ENCODE measurements at regions not wholly inside any gene's neighbourhood (a gene's known extent, or its start where the extent isn't known, plus 50 kb on each side); places are given as distances from the start of the nearest gene placed in this dataset.

GRCh38 chr3:163261056-163261455, 1764.4 kb downstream of the OTOL1 start:
- TF ChIP-seq CTCF (IDR thresholded peaks at IDR 0.05) (no peak), EZH2 (IDR thresholded peaks at IDR 0.05; ENCODE audit: borderline replicate concordance, insufficient read depth, low read depth, low read length, poor library complexity, severe bottlenecking) (no peak)

Data from B cell (primary cell).